Prostate gland (tissue), 2 donors: ENCODE measurements at regions not wholly inside any gene's neighbourhood (a gene's known extent, or its start where the extent isn't known, plus 50 kb on each side); places are given as distances from the start of the nearest gene placed in this dataset.

Source experiments
- CTCF ChIP-seq, 4 experiments: fragments of 200-600 bp in 2 of 4; fragments of 450-650 bp in 2 of 4; sonication (generic) in 2 of 4; IDR thresholded peaks; 1 replicate in 3 of 4; 2 replicates in 1 of 4; pipeline ENCODE4 v1.5.1; 2016 to 2019; ENCODE audit warnings: antibody characterized with exemption in 4 of 4, mild to moderate bottlenecking in 2 of 4, moderate library complexity in 2 of 4
- POLR2A ChIP-seq: fragments of 450-650 bp; IDR thresholded peaks from one replicate; pipeline ENCODE4 v1.6.1; 2016; ENCODE audit warnings: antibody characterized with exemption, mild to moderate bottlenecking
- POLR2AphosphoS5 ChIP-seq: sonication (generic); formaldehyde crosslinking; IDR thresholded peaks from one replicate; pipeline ENCODE4 v1.6.1; 2017; ENCODE audit warnings: antibody characterized with exemption

DNA sequence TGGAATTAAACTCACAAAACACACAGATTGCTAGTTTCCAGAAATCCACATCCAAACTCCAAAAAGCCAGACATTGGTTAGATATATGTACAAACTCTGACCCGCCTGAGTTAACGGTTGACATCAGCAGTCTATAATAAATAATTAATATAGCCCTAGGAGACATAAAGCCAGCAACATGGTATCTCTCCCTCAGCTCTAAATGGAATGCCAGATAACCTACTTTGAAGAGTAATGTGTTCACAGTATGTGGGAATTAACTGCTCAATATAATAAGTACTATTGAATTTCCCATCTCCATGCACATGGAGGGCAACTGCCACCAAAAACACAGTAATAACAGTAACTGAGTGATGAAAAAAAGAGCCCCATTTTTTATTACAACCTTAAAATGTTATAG lies 383.2 kb downstream of the CD83 start:
- TF ChIP-seq CTCF (IDR thresholded peaks at IDR 0.05) (no peak), POLR2A (no peak), POLR2AphosphoS5 (no peak)
